ENCODE measurements at regions not wholly inside any gene's neighbourhood (a gene's known extent, or its start where the extent isn't known, plus 50 kb on each side); places are given as distances from the start of the nearest gene placed in this dataset.

GRCh38 chr4:36737691-36738090 lies 456.3 kb downstream of the DTHD1 start:
- no peak for TF ChIP-seq JUN (IDR thresholded peaks at IDR 0.05; ENCODE audit: borderline replicate concordance, insufficient read depth, insufficient read length, low read depth)
- TF ChIP-seq POLR2A (IDR thresholded peaks at IDR 0.05; ENCODE audit: low read depth, low read length), result no peak
- TF ChIP-seq, protein P1, sequence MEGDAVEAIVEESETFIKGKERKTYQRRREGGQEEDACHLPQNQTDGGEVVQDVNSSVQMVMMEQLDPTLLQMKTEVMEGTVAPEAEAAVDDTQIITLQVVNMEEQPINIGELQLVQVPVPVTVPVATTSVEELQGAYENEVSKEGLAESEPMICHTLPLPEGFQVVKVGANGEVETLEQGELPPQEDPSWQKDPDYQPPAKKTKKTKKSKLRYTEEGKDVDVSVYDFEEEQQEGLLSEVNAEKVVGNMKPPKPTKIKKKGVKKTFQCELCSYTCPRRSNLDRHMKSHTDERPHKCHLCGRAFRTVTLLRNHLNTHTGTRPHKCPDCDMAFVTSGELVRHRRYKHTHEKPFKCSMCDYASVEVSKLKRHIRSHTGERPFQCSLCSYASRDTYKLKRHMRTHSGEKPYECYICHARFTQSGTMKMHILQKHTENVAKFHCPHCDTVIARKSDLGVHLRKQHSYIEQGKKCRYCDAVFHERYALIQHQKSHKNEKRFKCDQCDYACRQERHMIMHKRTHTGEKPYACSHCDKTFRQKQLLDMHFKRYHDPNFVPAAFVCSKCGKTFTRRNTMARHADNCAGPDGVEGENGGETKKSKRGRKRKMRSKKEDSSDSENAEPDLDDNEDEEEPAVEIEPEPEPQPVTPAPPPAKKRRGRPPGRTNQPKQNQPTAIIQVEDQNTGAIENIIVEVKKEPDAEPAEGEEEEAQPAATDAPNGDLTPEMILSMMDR (IDR thresholded peaks at IDR 0.05; ENCODE audit: extremely low read depth in 1 of 2, insufficient read depth in 1 of 2, low read depth in 1 of 2, low read length in 2 of 2), result no peak
- no peak for TF ChIP-seq POLR2AphosphoS5 (IDR thresholded peaks at IDR 0.05; ENCODE audit: insufficient read depth, low read depth, low read length)
- no peak for TF ChIP-seq MYC (IDR thresholded peaks at IDR 0.05; ENCODE audit: low read depth, low read length)
- no peak for TF ChIP-seq EZH2 (IDR thresholded peaks at IDR 0.05; ENCODE audit: borderline replicate concordance, low read depth, low read length, severe bottlenecking)
- TF ChIP-seq FOS (IDR thresholded peaks at IDR 0.05; ENCODE audit: borderline replicate concordance, insufficient read depth, low read length), result no peak
- no peak for TF ChIP-seq MAX (IDR thresholded peaks at IDR 0.05; ENCODE audit: insufficient read depth, insufficient read length)
- no peak for TF ChIP-seq GATA2 (IDR thresholded peaks at IDR 0.05; ENCODE audit: insufficient read depth, insufficient read length, low read depth, low read length)
- no peak overlapping the region for H3K27ac ChIP-seq (ENCODE audit: insufficient read depth, low read depth, low read length)
- no TSS peak for BruUV-seq (replicated peaks)
- H3K4me3 ChIP-seq (replicated peaks in 1 of 3; ENCODE audit: insufficient read depth in 1 of 3, low read depth in 1 of 3, low read length in 3 of 3), result no peak overlapping the region
- no peak overlapping the region for H2AFZ ChIP-seq (ENCODE audit: low read depth, low read length)
- H3K9me3 ChIP-seq (replicated peaks; ENCODE audit: control insufficient read depth, insufficient read depth, low read length), result no peaks in the 10 kb centered on the region
- H3K4me2 ChIP-seq (ENCODE audit: insufficient read depth, low read length), result no peak overlapping the region
- ChIA-PET POLR2A (no interaction called here), CTCF (no interaction called here)
- H3K4me1 ChIP-seq (ENCODE audit: control insufficient read depth, extremely low read depth, insufficient read depth, low read length), result no peaks in the 10 kb centered on the region
- H3K9me1 ChIP-seq (replicated peaks; ENCODE audit: control insufficient read depth, extremely low read depth, insufficient read depth, low read length), result no peaks in the 10 kb centered on the region
- H3K9ac ChIP-seq (replicated peaks; ENCODE audit: extremely low read depth, insufficient read depth, low read length), result no peak overlapping the region
- intact Hi-C loops (cut with micrococcal nuclease), result no loop called here
- H3K79me2 ChIP-seq (ENCODE audit: control insufficient read depth, insufficient read depth, low read length), result no peaks in the 10 kb centered on the region
- dilution Hi-C loops (cut with MboI; ENCODE audit: extremely low pct_ligation_motif_present, low sequenced_read_pairs), result no loop called here
- no peaks in the 10 kb centered on the region for H4K20me1 ChIP-seq (replicated peaks; ENCODE audit: control insufficient read depth, extremely low read depth, insufficient read depth, low read length)
- H3K36me3 ChIP-seq (ENCODE audit: control insufficient read depth in 2 of 2, extremely low read depth in 1 of 2, insufficient read depth in 2 of 2, low read length in 2 of 2), result no peaks in the 10 kb centered on the region
- no peak for DNase-seq (ENCODE audit: low read depth, low spot score)
- no peak for FAIRE-seq
- H3K27me3 ChIP-seq (ENCODE audit: control insufficient read depth in 2 of 2, insufficient read depth in 2 of 2, low read length in 2 of 2), result no peaks in the 10 kb centered on the region
